RWPE1 (cell line): ENCODE measurements at regions not wholly inside any gene's neighbourhood (a gene's known extent, or its start where the extent isn't known, plus 50 kb on each side); places are given as distances from the start of the nearest gene placed in this dataset.
"Not testable (repeated sequence)": the region's sequence is repeated elsewhere in the genome, so short reads cannot be mapped to it uniquely, and the experiment has no call there.

Experiments
- CTCF ChIA-PET: fragments of 350-600 bp; sonication (Branson Sonifier 250); formaldehyde crosslinking; extraction: SDS; loops from one replicate; lab custom pipeline; 2021; lab: Yijun Ruan, JAX
- POLR2A ChIA-PET: fragments of 400-600 bp; formaldehyde crosslinking; extraction: SDS; loops from one replicate; lab custom pipeline; 2020; ENCODE audit warnings: antibody characterized with exemption; ENCODE audit not compliant: low non-redundant PET; lab: Yijun Ruan, JAX
- DNase-seq: peaks from one replicate; pipeline ENCODE4 v3.0.0; 2012; ENCODE audit warnings: low spot score
- H3K27ac ChIP-seq: fragments of 450-650 bp; 2 replicates; pipeline ENCODE4 v1.5.1; 2017
- TF ChIP-seq, protein P1 (sequence below): fragments of 450-650 bp; conservative IDR thresholded peaks from 2 replicates; pipeline ENCODE4 v1.5.1; 2017; ENCODE audit warnings: low read depth, mild to moderate bottlenecking

GRCh38 chr11:129704831-129705230 is 110.8 kb upstream of the TMEM45B start:
- CTCF ChIA-PET: interaction anchor here (0.6 to 0.7 kb wide), 2 partner anchors 11 to 59 kb away, joined by 3 read pairs; no protein-coding TSS in a partner anchor
- POLR2A ChIA-PET: no interaction called here

DNA sequence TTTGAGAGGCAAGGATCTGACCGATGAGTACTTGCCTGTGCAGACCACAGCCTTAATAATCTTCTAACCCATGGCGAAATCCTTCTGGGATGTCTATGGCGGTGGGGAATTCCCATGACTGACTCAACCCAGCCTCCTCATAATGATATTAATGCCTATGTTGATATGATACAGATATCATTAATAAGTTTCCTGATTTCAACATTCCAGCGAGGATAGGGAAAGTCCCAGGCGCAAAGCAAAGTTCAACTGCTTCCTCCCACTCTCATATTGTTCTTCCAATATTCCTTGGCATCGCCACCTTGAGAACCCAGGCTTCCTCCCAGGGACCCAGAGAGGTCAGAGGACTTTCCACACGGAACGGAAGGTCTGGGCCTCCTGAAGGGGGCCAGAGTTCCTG is 110.3 kb upstream of the TMEM45B start:
- ChIA-PET CTCF (interaction anchor here (0.7 kb wide), 1 partner anchor 11 kb away, joined by 3 read pairs; no protein-coding TSS in a partner anchor), POLR2A (no interaction called here)

More at GRCh38 chr11:129704831-129705230, 110.8 kb upstream of the TMEM45B start:
- no peak for DNase-seq
- TF ChIP-seq, protein P1, sequence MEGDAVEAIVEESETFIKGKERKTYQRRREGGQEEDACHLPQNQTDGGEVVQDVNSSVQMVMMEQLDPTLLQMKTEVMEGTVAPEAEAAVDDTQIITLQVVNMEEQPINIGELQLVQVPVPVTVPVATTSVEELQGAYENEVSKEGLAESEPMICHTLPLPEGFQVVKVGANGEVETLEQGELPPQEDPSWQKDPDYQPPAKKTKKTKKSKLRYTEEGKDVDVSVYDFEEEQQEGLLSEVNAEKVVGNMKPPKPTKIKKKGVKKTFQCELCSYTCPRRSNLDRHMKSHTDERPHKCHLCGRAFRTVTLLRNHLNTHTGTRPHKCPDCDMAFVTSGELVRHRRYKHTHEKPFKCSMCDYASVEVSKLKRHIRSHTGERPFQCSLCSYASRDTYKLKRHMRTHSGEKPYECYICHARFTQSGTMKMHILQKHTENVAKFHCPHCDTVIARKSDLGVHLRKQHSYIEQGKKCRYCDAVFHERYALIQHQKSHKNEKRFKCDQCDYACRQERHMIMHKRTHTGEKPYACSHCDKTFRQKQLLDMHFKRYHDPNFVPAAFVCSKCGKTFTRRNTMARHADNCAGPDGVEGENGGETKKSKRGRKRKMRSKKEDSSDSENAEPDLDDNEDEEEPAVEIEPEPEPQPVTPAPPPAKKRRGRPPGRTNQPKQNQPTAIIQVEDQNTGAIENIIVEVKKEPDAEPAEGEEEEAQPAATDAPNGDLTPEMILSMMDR: no peak
- peak overlapping the region; percentile 76 for H3K27ac ChIP-seq

GRCh38 chr11:129705933-129706332 is 109.7 kb upstream of the TMEM45B start:
- no peak overlapping the region for H3K27ac ChIP-seq
- no peak for DNase-seq
- ChIA-PET POLR2A (no interaction called here), CTCF (no interaction called here)
- TF ChIP-seq, protein P1: no peak

More for the DNA sequence above, 110.3 kb upstream of the TMEM45B start:
- no peak overlapping the region for H3K27ac ChIP-seq
- DNase-seq: peak; percentile 23
- TF ChIP-seq, protein P1: no peak

GRCh38 chr11:129709801-129710398 is 105.7 kb upstream of the TMEM45B start:
- no peak overlapping the region for H3K27ac ChIP-seq
- no peak for DNase-seq
- TF ChIP-seq, protein P1: no peak
- ChIA-PET CTCF (no interaction called here), POLR2A (no interaction called here)

DNA sequence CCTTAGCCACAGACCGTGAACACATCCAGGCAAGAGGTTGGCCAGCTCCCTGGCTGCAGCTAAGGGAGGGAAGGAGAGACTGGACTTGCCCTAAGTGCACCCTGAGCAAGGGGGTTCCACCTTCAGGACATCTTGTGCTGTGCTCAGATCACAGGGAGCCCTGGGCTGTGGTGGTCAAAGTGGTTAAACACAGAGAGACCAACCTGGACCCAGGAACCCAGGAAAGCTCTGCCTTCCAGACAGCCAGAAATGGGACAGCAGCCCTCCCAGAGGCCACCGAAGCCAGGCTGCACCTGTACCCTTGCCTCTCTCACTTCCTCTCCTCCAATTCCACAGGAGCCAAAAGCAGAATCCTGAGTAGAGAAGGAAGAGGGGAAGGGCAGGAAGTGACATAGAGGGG is 105.2 kb upstream of the TMEM45B start:
- no peak overlapping the region for H3K27ac ChIP-seq
- DNase-seq: no peak
- POLR2A ChIA-PET: no interaction called here
- CTCF ChIA-PET: no interaction called here
- TF ChIP-seq, protein P1: no peak

DNA sequence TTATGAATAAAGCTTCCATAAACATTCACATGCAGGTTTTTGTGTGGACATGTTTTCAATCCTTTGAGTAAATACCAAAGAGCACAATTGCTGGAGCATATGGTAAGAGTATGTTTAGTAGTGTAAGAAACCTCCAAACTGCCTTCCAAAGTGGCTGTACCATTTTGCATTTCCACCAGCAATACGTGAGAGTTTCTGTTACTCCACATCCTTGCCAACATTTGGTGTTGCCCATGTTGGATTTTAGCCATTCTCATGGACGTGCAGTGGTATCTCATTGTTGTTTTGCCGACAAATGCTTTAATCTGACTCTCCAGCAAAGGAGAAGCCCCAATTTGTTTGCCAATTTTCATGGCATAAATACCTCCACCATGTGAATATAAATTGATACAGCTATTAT is 103.9 kb upstream of the TMEM45B start:
- CTCF ChIA-PET: interaction anchor here (1.0 kb wide), 1 partner anchor 10 kb away, joined by 5 read pairs; no protein-coding TSS in a partner anchor
- H3K27ac ChIP-seq: no peak overlapping the region
- TF ChIP-seq, protein P1: no peak
- POLR2A ChIA-PET: no interaction called here
- DNase-seq: no peak

- DNase-seq, CTCF ChIA-PET, H3K27ac ChIP-seq, POLR2A ChIA-PET: not testable (repeated sequence)
These were observed 103.0 kb upstream of the TMEM45B start for GRCh38 chr11:129712486-129713240.
